Smooth muscle cell (in vitro differentiated cells): ENCODE measurements at regions not wholly inside any gene's neighbourhood (a gene's known extent, or its start where the extent isn't known, plus 50 kb on each side); places are given as distances from the start of the nearest gene placed in this dataset.
"Not testable (repeated sequence)": the region's sequence is repeated elsewhere in the genome, so short reads cannot be mapped to it uniquely, and the experiment has no call there.

ENCODE experiments used
- DNase-seq: peaks from one replicate; lab custom pipeline; 2025; ENCODE audit not compliant: unreplicated experiment; lab: John Stamatoyannopoulos, UW
- H2AFZ ChIP-seq: fragments of 200-600 bp; sonication (generic); 2 replicates; pipeline ENCODE4 v1.6.0; 2016; ENCODE audit warnings: antibody characterized with exemption, low read depth, mild to moderate bottlenecking
- H3F3A ChIP-seq: fragments of 200-600 bp; sonication (generic); 2 replicates; pipeline ENCODE4 v1.6.0; 2017; ENCODE audit warnings: antibody characterized with exemption, low read depth
- H3K27ac ChIP-seq: fragments of 200-600 bp; sonication (generic); 2 replicates; pipeline ENCODE4 v1.5.1; 2016; ENCODE audit warnings: low read depth, mild to moderate bottlenecking
- H3K27me3 ChIP-seq: fragments of 200-600 bp; sonication (generic); 2 replicates; pipeline ENCODE4 v1.6.1; 2016; ENCODE audit warnings: low read depth, mild to moderate bottlenecking
- H3K36me3 ChIP-seq: fragments of 200-600 bp; sonication (generic); 2 replicates; pipeline ENCODE4 v1.5.1; 2016; ENCODE audit warnings: low read depth
- H3K4me1 ChIP-seq: fragments of 200-600 bp; sonication (generic); 2 replicates; pipeline ENCODE4 v1.5.1; 2016; ENCODE audit warnings: low read depth
- H3K4me2 ChIP-seq: fragments of 200-600 bp; sonication (generic); 2 replicates; pipeline ENCODE4 v1.6.0; 2016; ENCODE audit warnings: mild to moderate bottlenecking
- H3K4me3 ChIP-seq: fragments of 200-600 bp; sonication (generic); 2 replicates; pipeline ENCODE4 v1.5.1; 2016; ENCODE audit warnings: mild to moderate bottlenecking
- H3K79me2 ChIP-seq: fragments of 200-600 bp; sonication (generic); 2 replicates; pipeline ENCODE4 v1.6.0; 2016; ENCODE audit warnings: low read depth, mild to moderate bottlenecking
- H3K9ac ChIP-seq: fragments of 200-600 bp; sonication (generic); 2 replicates; pipeline ENCODE4 v1.6.0; 2016; ENCODE audit warnings: low read depth
- H3K9me3 ChIP-seq: fragments of 200-600 bp; sonication (generic); replicated peaks from 2 replicates; pipeline ENCODE4 v1.5.1; 2016; ENCODE audit warnings: low read depth
- H4K20me1 ChIP-seq: fragments of 200-600 bp; sonication (generic); 2 replicates; pipeline ENCODE4 v1.6.0; 2016; ENCODE audit warnings: low read depth
- WGBS: methylation state at CpG from one replicate; pipeline ENCODE4 v1.1.7; 2016; ENCODE audit warnings: low lambda C conversion rate; 5-methylcytosine and 5-hydroxymethylcytosine counted together
- TF ChIP-seq, protein P1 (sequence below): fragments of 200-600 bp; sonication (generic); IDR thresholded peaks from 2 replicates; pipeline ENCODE4 v1.5.1; 2017; ENCODE audit warnings: borderline replicate concordance, mild to moderate bottlenecking, antibody characterized with exemption; ENCODE audit not compliant: insufficient read depth, poor library complexity, severe bottlenecking

DNA sequence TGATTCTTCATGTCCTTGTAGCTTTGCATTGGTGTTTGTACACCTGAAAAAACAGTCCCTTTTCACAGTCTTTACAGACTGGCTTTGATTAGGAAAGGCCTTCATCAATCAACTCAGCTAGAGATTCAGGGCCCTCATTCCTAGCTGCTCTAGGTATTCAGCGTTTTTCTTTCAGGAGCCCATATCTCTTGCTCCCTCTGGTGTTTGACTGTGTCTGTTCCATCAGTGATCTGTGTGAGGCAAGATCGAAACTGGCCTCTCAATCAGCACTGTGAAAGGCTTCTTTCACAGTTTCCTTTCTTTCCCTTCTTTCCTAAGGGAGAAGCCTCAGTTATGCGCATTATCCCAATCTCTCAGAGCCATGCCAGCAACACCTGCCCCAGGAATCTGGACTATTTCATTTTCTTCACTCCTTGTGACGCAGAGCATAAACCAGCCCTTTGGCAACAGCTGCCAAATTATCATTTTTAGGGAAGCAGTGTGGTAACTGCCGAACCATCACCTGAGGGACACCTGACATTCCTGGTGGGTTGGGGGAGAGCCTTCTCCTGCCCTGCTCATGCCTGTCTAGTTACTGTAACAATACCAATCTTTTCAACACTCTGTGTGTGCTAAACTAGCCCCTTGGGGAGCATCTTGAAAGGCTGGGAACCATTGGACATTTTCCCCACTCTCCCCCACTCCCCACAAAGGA, 75.7 kb upstream of the CCDC71L start:
- no peaks in the 10 kb centered on the region for H3K9me3 ChIP-seq
- DNase-seq, result no peak

DNA sequence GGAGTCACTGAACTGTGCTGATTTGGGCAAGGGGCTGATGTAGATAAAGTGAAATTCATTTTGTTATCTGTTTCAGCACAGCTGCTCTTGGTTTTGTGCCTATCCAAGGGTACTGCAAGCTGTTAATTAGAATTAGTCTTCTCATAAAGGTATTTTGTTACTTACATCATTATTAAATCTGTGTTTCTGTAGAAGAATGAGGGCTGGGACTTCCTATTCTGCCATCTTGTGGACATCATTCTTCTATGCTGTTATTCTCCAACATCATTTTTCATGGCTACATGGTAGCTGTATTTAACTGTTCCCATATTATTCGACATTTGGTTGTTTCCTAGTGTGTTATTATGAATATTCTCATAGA, 76.2 kb upstream of the CCDC71L start:
- Histone ChIP-seq H3K4me1 (no peaks in the 10 kb centered on the region), H3K4me3 (no peak overlapping the region), H3K79me2 (no peaks in the 10 kb centered on the region), H3K27ac (no peak overlapping the region), H3K27me3 (no peaks in the 10 kb centered on the region), H3K9me3 (no peaks in the 10 kb centered on the region), H3K9ac (no peak overlapping the region), H3F3A (no peaks in the 10 kb centered on the region), H3K36me3 (no peaks in the 10 kb centered on the region), H2AFZ (peak overlapping the region; percentile 76), H3K4me2 (no peak overlapping the region), H4K20me1 (no peaks in the 10 kb centered on the region)
- DNase-seq, result no peak
- TF ChIP-seq, protein P1, sequence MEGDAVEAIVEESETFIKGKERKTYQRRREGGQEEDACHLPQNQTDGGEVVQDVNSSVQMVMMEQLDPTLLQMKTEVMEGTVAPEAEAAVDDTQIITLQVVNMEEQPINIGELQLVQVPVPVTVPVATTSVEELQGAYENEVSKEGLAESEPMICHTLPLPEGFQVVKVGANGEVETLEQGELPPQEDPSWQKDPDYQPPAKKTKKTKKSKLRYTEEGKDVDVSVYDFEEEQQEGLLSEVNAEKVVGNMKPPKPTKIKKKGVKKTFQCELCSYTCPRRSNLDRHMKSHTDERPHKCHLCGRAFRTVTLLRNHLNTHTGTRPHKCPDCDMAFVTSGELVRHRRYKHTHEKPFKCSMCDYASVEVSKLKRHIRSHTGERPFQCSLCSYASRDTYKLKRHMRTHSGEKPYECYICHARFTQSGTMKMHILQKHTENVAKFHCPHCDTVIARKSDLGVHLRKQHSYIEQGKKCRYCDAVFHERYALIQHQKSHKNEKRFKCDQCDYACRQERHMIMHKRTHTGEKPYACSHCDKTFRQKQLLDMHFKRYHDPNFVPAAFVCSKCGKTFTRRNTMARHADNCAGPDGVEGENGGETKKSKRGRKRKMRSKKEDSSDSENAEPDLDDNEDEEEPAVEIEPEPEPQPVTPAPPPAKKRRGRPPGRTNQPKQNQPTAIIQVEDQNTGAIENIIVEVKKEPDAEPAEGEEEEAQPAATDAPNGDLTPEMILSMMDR, result peak; percentile 50
- WGBS, result 89% methylated on average over 1 of the region's 1 CpG

More for the DNA sequence above, 75.7 kb upstream of the CCDC71L start:
- Histone ChIP-seq H3K36me3 (no peaks in the 10 kb centered on the region), H3K4me2 (no peak overlapping the region), H3K4me1 (no peaks in the 10 kb centered on the region), H3K27me3 (no peaks in the 10 kb centered on the region), H3K27ac (no peak overlapping the region), H3K9ac (no peak overlapping the region), H2AFZ (peak overlapping the region; percentile 76), H4K20me1 (no peaks in the 10 kb centered on the region), H3K4me3 (no peak overlapping the region), H3K79me2 (no peaks in the 10 kb centered on the region), H3F3A (no peaks in the 10 kb centered on the region)
- 36% methylated on average over 5 of the region's 5 CpGs for WGBS
- TF ChIP-seq, protein P1, result peak; percentile 67

DNA sequence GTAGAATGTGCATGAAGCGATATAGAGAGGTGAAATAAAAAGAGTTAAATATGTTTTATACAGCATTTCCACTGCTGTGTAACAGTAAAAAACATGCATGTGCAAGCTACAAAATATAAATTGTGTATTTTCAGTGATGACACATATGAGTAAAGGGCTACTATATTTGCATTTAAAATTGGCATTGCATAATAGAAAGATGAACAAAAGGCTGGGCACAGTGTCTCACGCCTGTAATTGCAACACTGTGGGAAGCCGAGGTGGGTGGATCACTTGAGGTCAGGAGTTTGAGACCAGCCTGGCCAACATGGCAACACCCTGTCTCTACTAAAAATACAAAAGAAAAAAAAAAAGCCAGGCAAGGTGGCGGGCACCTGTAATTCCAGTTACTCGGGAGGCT, 79.8 kb upstream of the CCDC71L start:
- TF ChIP-seq, protein P1, result no peak

DNA sequence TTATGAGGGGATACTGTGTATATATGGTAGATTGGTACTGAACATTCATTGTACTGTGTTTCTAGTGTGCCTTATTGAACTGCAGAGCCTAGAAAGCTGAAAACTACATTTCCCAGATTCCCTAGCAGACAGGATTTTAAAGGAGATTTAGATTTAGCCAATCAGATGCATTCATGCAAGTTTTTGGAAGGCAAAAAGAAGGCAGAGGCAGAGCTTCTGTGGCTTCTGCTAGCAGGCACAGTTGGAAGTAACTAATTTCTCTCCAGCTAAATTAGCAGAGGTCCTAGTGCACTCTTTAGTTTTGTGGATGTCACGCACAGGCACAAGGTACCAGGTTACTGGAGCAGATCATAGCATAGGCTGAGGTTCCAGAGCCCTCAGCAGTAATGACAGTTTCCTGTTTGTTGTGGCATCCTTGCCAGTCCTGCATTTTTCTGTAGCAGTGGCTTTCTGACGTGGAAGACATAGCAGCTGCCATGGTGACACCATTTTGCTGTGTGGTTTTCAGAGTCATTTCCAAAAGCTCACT, 83.7 kb upstream of the CCDC71L start:
- DNase-seq, result no peak
- Histone ChIP-seq H4K20me1 (no peaks in the 10 kb centered on the region), H3K9ac (no peak overlapping the region), H3K79me2 (no peaks in the 10 kb centered on the region), H2AFZ (no peak overlapping the region), H3K4me3 (no peak overlapping the region), H3F3A (no peaks in the 10 kb centered on the region), H3K27ac (no peak overlapping the region), H3K4me2 (no peak overlapping the region), H3K4me1 (no peaks in the 10 kb centered on the region), H3K9me3 (no peaks in the 10 kb centered on the region), H3K36me3 (no peaks in the 10 kb centered on the region), H3K27me3 (no peaks in the 10 kb centered on the region)
- TF ChIP-seq, protein P1, result no peak
- WGBS, result 80% methylated on average over 2 of the region's 2 CpGs

More for the DNA sequence above, 79.8 kb upstream of the CCDC71L start:
- Histone ChIP-seq H4K20me1 (no peaks in the 10 kb centered on the region), H3K79me2 (no peaks in the 10 kb centered on the region), H3K9ac (no peak overlapping the region), H3K4me1 (no peaks in the 10 kb centered on the region), H3K27ac (no peak overlapping the region), H3K27me3 (no peaks in the 10 kb centered on the region), H3K36me3 (no peaks in the 10 kb centered on the region), H3K4me3 (no peak overlapping the region), H3F3A (no peaks in the 10 kb centered on the region), H3K4me2 (no peak overlapping the region), H3K9me3 (no peaks in the 10 kb centered on the region), H2AFZ (no peak overlapping the region)
- 93% methylated on average over 5 of the region's 5 CpGs for WGBS
- no peak for DNase-seq

DNA sequence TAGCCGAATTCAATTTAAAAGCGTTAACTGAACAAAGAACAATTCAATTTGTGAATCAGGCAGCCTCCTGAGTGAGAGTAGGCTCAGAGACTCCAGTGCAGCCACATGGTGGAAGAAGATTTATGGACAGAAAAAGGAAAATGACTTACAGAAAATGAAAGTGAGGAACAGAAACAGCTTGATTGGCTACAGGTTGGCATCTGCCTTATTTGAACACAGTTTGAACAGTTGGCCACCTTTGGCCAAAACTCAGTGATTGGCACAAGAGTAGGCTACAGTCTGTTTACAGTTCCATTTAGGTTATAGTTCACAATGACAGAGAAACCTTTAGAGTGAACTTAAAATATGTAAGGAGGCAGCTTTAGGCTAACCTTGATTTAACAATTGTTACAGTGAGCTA, 86.3 kb upstream of the CCDC71L start:
- WGBS, result 95% methylated on average over 2 of the region's 2 CpGs
- not testable (repeated sequence) for H3K27me3 ChIP-seq, H3K27ac ChIP-seq, DNase-seq, H4K20me1 ChIP-seq, H3K36me3 ChIP-seq, H3K4me3 ChIP-seq, H3K4me2 ChIP-seq, H3K4me1 ChIP-seq, H3K79me2 ChIP-seq, H3K9ac ChIP-seq, H3K9me3 ChIP-seq, H3F3A ChIP-seq
- peak overlapping the region; percentile 70 for H2AFZ ChIP-seq
